HG02870 (cell line): ENCODE measurements at regions not wholly inside any gene's neighbourhood (a gene's known extent, or its start where the extent isn't known, plus 50 kb on each side); places are given as distances from the start of the nearest gene placed in this dataset.

Experiments used
- ATAC-seq: cut with Tn5 transposase; IDR thresholded peaks from one replicate; pipeline ENCODE4 v1.9.1; 2021; ENCODE audit warnings: mild to moderate bottlenecking, moderate library complexity; ENCODE audit not compliant: unreplicated experiment

- ATAC-seq, result no peak
These were observed 494.5 kb upstream of the RGMA start for GRCh38 chr15:93583552-93583951.

GRCh38 chr15:93570527-93570926 is 481.5 kb upstream of the RGMA start:
- no peak for ATAC-seq

- ATAC-seq, result no peak
These were observed 477.8 kb upstream of the RGMA start for GRCh38 chr15:93566762-93567161.

- no peak for ATAC-seq
These were observed 476.2 kb upstream of the RGMA start for GRCh38 chr15:93565201-93565600.

- no peak for ATAC-seq
These were observed 474.2 kb upstream of the RGMA start for GRCh38 chr15:93563218-93563617.

GRCh38 chr15:93562395-93563123 is 473.5 kb upstream of the RGMA start:
- ATAC-seq, result no peak

- ATAC-seq, result no peak
These were observed 468.7 kb upstream of the RGMA start for GRCh38 chr15:93557696-93558095.

GRCh38 chr15:93553167-93553935 is 464.3 kb upstream of the RGMA start:
- ATAC-seq, result no peak

GRCh38 chr15:93543093-93543492 is 454.1 kb upstream of the RGMA start:
- no peak for ATAC-seq

- no peak for ATAC-seq
These were observed 438.5 kb upstream of the RGMA start for GRCh38 chr15:93527374-93528050.

- ATAC-seq, result no peak
These were observed 435.4 kb upstream of the RGMA start for GRCh38 chr15:93524432-93524831.

GRCh38 chr15:93523481-93523880 is 434.5 kb upstream of the RGMA start:
- no peak for ATAC-seq

GRCh38 chr15:93520206-93520605 is 431.2 kb upstream of the RGMA start:
- no peak for ATAC-seq

GRCh38 chr15:93519599-93519998 is 430.6 kb upstream of the RGMA start:
- no peak for ATAC-seq

- no peak for ATAC-seq
These were observed 428.2 kb upstream of the RGMA start for GRCh38 chr15:93517176-93517575.

- ATAC-seq, result no peak
These were observed 426.4 kb upstream of the RGMA start for GRCh38 chr15:93515256-93516051.

- ATAC-seq, result no peak
These were observed 417.6 kb upstream of the RGMA start for GRCh38 chr15:93506646-93507045.

- ATAC-seq, result no peak
These were observed 416.5 kb upstream of the RGMA start for GRCh38 chr15:93505506-93505905.

- ATAC-seq, result no peak
These were observed 412.9 kb upstream of the RGMA start for GRCh38 chr15:93501946-93502345.

- no peak for ATAC-seq
These were observed 411.1 kb upstream of the RGMA start for GRCh38 chr15:93500155-93500554.

GRCh38 chr15:93497291-93497690 is 408.3 kb upstream of the RGMA start:
- no peak for ATAC-seq
